GM18502 (cell line): ENCODE measurements at regions not wholly inside any gene's neighbourhood (a gene's known extent, or its start where the extent isn't known, plus 50 kb on each side); places are given as distances from the start of the nearest gene placed in this dataset.

Experiments
- ATAC-seq: cut with Tn5 transposase; IDR thresholded peaks from one replicate; pipeline ENCODE4 v1.9.1; 2021; ENCODE audit warnings: mild to moderate bottlenecking; ENCODE audit not compliant: unreplicated experiment, poor library complexity

DNA sequence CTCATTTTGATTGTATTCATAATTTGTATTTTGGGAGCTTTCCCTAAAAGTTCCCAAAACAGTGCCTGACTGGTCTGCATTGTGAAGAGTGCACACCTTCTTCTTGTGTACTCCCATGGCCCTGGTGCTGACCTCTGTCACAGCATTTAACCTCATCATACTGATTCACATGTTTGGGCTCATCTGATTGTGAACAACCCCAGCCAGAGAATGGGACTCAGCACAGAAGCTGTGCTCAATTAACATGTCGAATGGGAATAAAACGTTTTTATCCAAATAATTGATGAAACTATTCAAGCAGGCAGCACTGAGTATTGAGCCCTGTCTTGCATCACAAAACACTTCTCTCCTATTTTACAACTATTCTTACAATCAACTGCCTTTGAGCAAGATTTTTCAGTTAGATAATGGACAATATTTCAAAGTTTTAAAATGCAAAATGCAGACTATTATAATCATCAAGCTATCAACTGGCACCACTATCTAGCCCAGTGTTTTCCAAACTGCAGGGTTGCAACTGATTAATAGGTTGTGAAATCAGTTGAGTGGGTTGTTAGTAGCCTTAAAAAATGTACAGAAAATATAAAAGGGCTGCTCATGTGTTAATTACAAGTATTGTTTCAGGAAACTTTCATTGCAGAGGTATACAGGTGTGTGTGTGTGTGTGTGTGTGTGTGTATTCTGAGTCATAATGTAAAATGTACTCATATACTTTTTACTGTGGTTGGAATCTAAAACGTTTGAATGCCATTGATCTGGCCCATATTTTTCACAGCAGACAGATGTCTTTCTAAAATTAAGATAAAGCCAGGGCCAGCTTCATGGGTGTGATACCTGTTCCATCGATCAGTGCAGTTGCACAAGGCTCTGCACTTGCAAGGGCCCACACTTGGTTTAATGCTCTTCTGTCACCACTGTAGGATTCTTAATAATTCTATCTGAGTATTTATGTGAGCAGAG, 190.5 kb downstream of the PIK3R1 start:
- peak; percentile 34 for ATAC-seq

GRCh38 chr5:68406767-68407241, 191.2 kb downstream of the PIK3R1 start:
- peak; percentile 93 for ATAC-seq

DNA sequence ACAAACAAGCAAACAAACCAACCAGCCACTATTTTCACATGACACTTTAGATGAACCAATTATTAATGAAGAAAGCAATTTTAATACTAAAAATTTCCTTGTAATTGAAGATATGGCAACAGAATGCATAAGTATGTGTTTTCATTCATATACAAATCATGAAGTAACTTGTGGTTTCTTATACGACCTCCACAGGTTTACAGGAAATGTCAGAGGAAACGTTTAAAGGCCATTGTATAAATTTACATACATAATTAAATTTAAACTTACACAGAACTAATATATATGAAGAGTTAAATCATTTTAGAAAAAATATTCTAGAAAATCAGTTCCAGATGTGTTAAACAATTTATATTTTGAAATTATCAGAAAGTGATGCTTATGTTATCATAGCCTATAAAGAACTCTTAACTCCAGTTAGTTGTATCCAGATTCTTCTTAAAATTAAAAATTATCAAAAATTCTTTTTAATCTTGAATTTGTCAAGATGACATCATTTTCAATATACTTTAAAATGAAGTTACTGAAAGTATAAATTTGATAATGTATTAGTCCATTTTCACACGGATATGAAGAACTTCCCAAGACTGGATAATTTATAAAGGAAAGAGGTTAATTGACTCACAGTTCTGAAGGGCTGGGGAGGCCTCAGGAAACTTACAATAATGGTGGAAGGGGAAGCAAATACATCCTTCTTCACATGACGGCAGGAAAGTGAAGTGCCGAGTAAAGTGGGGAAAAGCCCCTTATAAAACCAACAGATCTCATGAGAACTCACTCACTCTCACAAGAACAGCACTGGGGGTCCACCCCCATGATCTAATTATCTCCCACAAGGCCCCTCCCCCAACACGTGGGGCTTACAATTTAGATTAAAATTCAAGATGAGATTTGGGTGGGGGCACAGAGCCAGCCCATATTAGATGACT, 192.0 kb downstream of the PIK3R1 start:
- ATAC-seq: no peak

DNA sequence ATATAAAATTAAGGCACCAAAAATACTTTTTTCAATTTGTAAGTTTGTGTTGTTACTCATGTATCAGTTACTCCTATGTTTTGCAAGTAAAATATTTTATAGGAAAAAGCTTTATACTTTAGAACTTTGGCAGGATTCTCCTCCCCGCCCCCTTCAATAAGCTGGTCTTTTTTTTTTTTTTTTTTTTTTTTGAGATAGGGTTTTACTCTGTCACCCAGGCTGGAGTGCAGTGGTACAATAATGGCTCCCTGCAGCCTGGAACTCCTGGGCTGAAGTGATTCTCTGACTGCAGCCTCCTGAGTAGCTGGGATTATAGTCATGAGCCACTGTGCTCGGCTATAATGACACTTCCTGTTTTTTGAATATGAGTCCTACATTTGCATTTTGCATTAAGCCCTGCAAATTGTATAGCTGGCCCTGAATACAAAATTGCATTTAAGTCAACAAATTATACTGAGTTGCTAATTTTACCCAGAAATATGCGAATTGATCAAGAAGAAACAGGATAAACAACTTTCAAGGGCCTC, 192.9 kb downstream of the PIK3R1 start:
- no peak for ATAC-seq

DNA sequence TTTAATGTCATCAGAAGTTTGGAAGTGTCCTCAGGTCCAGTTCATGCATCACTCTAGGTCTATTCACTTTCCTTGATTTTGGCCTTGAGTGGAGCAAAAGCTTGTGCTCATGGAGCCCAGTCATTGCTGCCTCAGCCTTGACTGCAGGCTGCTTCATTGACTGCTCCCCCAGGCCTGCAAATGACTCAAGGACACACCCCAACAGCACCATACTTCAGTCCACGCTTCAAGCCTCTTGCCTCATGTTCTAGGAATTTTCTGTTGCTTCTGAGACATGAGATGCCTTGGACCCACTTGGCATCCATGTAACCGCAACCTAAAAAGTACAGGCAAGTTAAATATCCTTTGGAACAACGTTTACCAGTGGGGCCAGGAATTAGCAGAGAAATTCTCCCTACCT, 193.7 kb downstream of the PIK3R1 start:
- no peak for ATAC-seq

GRCh38 chr5:68411161-68411560, 195.6 kb downstream of the PIK3R1 start:
- ATAC-seq: no peak

- ATAC-seq: no peak
Observed at GRCh38 chr5:68415177-68416085, 199.9 kb downstream of the PIK3R1 start.

DNA sequence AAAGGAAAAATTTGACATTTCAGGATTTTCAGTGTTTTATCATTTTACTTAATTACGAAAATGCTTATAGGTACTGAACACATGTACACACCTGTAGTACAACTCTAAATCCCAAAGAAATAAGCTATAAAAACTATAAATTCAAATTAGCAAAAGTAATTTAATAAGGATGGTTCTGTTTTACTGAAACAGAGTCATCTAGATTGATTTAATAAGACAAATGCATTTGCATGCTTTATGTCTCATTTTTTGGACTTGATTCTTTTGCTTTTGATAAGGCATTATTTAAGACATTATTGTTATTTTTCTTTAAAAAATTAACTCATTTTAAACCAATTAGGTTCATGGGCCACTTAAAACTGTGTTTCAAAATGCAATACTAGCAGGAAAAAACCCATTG, 201.2 kb downstream of the PIK3R1 start:
- no peak for ATAC-seq

GRCh38 chr5:68418201-68418600, 202.6 kb downstream of the PIK3R1 start:
- ATAC-seq: no peak

- ATAC-seq: no peak
Observed at GRCh38 chr5:68418680-68419079, 203.1 kb downstream of the PIK3R1 start.

- ATAC-seq: no peak
Observed at GRCh38 chr5:68419081-68419636, 203.6 kb downstream of the PIK3R1 start.

GRCh38 chr5:68419637-68420452, 204.3 kb downstream of the PIK3R1 start:
- no peak for ATAC-seq

DNA sequence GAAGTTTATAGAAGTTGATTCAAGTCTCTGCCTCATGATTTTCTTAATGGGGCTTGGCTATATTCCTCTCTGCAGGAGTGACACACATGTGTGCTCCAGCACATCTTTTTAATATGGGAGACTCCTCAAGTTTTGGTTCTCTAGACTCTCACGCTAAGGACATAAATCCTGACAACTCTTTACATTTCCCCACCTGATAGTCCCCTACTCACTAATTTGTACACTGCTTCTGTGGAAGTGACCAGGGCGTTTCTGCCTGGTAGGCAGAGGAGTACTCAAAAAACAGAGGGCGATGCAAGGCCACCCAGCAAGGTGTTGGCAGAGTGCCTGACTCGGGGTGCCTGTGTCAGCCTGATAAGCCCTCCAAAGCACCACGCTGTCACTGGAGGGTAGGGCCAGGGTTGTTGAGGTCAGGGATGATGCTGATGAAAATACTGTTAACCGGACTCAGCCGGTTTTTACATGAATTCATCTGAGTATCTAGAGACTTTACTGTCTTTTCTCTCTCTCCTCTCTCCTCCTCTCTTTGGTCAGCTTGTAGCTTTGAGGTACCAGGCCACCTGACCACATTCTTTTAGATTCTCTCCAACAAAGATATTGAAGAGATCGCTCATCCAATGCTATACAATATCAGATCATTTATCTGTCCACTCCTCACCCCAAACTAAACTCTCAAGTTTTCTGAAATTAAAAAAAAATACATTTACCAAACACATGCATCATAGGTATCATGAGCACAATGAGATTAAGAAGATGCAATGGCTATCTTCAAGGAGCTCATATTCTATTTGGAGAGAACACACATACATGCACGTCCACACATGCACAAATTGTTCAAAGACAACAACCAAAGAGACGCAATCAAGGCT, 205.2 kb downstream of the PIK3R1 start:
- ATAC-seq: no peak

- ATAC-seq: no peak
Observed at GRCh38 chr5:68421485-68422220, 206.1 kb downstream of the PIK3R1 start.

DNA sequence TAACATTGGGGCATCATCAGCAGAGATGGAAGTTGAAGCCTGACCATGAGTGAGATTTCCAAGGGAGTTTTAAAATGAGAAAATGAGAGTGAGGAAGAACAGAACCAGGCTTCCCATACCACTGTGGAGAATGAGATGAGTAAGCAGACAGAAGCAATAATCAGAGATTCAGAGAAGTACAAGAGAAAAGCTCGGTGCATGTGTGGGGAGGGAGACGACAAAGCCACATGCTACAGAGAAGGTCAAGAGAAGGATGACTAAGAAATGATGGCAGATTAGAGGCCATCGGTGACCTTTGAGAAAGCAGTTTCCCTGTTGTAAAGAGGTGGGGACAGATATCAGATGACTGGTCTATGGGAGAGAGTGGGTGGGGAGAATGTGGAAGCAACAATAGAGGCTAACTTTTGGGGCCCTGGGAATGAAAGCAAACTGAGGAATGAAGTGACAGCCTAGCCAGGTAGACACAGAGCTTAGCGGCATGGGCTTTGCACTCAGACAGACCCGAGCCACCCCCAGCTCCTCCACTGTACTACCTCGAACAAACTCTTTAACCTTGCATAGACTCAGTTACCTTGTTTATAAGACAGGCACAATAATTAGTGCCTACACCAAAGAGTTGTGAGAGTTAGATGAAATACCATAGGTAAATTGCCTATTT, 207.7 kb downstream of the PIK3R1 start:
- peak; percentile 51 for ATAC-seq

DNA sequence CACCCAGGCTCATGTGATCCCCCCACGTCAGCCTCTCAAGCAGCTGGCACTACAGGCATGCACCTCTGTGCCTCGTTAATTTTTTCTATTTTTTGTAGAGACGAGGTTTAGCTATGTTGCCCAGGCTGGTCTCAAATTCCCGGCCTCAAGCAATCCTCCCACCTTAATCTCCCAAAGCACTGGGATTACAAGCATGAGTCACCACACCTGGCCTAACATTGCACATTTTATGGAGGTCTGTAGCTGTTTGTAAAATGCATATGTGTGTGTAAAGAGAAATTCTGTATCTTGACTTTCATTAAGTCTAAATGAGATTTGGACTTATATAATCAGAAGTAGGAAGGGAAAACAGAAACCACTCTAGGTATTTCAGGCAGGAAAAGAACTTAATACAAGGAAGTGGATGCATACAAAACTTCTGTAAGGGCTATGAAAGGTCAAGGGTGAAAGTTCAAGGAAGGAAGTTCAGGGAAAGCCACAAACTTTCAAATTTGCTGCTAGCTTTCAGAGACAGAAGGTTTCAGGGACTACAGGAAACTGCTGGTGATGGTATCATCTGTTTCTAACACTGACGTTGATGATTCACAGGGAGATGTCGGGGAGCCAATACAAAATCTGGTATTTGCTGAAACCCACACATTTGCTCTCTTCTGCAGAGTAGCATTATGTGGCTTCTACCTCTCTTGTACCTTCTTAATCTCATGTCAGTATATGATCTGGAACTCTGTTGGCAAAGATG, 209.4 kb downstream of the PIK3R1 start:
- peak; percentile 80 for ATAC-seq
